ENCODE measurements at regions not wholly inside any gene's neighbourhood (a gene's known extent, or its start where the extent isn't known, plus 50 kb on each side); places are given as distances from the start of the nearest gene placed in this dataset.

GRCh38 chr7:52825611-52826010, 209.8 kb upstream of the POM121L12 start:
- no TSS peak for BruUV-seq (replicated peaks)
- H3K9me3 ChIP-seq = peaks cover 15% of the 10 kb centered on the region; the same call in 1 of the 2 replicates
- POLR2A ChIA-PET = no interaction called here
- Mint-ChIP-seq H3K27ac (ENCODE audit: unreplicated experiment) (no peak overlapping the region), H3K4me3 (ENCODE audit: unreplicated experiment) (no peak overlapping the region), H3K27me3 (ENCODE audit: insufficient read depth, unreplicated experiment) (peaks cover 4% of the 10 kb centered on the region), H3K4me1 (ENCODE audit: low read depth, unreplicated experiment) (no peaks in the 10 kb centered on the region), H3K36me3 (ENCODE audit: insufficient read depth, unreplicated experiment) (no peaks in the 10 kb centered on the region), H3K9me3 (ENCODE audit: unreplicated experiment) (peaks cover 18% of the 10 kb centered on the region)
- no peak overlapping the region for H3K4me3 ChIP-seq (ENCODE audit: low read depth, low read length)
- no peak for DNase-seq
- H3K36me3 ChIP-seq (ENCODE audit: control insufficient read depth, insufficient read depth, low read length) = no peaks in the 10 kb centered on the region
- no peaks in the 10 kb centered on the region for H3K4me1 ChIP-seq
- intact Hi-C loops (cut with micrococcal nuclease; ENCODE audit: unreplicated experiment) = no loop called here
- H3K27me3 ChIP-seq (replicated peaks; ENCODE audit: control insufficient read depth, insufficient read depth, low read length) = no peaks in the 10 kb centered on the region
- no peak for TF ChIP-seq CTCF (IDR thresholded peaks at IDR 0.05; ENCODE audit: insufficient read depth in 1 of 2, low read depth in 1 of 2, low read length in 1 of 2, severe bottlenecking in 1 of 2, unreplicated experiment in 1 of 2)
- CTCF ChIA-PET = no interaction called here

GRCh38 chr7:52811537-52811936, 223.9 kb upstream of the POM121L12 start:
- Histone ChIP-seq H3K27me3 (replicated peaks; ENCODE audit: control insufficient read depth, insufficient read depth, low read length) (no peaks in the 10 kb centered on the region), H3K9me3 (no peaks in the 10 kb centered on the region), H3K4me1 (no peaks in the 10 kb centered on the region), H3K36me3 (ENCODE audit: control insufficient read depth, insufficient read depth, low read length) (no peaks in the 10 kb centered on the region), H3K4me3 (ENCODE audit: low read depth, low read length) (no peak overlapping the region)
- ChIA-PET CTCF (no interaction called here), POLR2A (no interaction called here)
- no peaks in the 10 kb centered on the region for H3K27me3 Mint-ChIP-seq (ENCODE audit: insufficient read depth, unreplicated experiment)
- DNase-seq = no peak
- H3K9me3 Mint-ChIP-seq (ENCODE audit: unreplicated experiment) = peaks cover under 1% of the 10 kb centered on the region
- TF ChIP-seq CTCF (IDR thresholded peaks at IDR 0.05; ENCODE audit: insufficient read depth in 1 of 2, low read depth in 1 of 2, low read length in 1 of 2, severe bottlenecking in 1 of 2, unreplicated experiment in 1 of 2) = no peak
- BruUV-seq (replicated peaks) = no TSS peak
- no peaks in the 10 kb centered on the region for H3K4me1 Mint-ChIP-seq (ENCODE audit: low read depth, unreplicated experiment)
- no peak overlapping the region for H3K27ac Mint-ChIP-seq (ENCODE audit: unreplicated experiment)
- no peak overlapping the region for H3K4me3 Mint-ChIP-seq (ENCODE audit: unreplicated experiment)
- intact Hi-C loops (cut with micrococcal nuclease; ENCODE audit: unreplicated experiment) = no loop called here
- H3K36me3 Mint-ChIP-seq (ENCODE audit: insufficient read depth, unreplicated experiment) = no peaks in the 10 kb centered on the region

GRCh38 chr7:52799817-52800216, 235.6 kb upstream of the POM121L12 start:
- Mint-ChIP-seq H3K36me3 (ENCODE audit: insufficient read depth, unreplicated experiment) (no peaks in the 10 kb centered on the region), H3K27me3 (ENCODE audit: insufficient read depth, unreplicated experiment) (peaks cover 3% of the 10 kb centered on the region), H3K4me1 (ENCODE audit: low read depth, unreplicated experiment) (no peaks in the 10 kb centered on the region), H3K27ac (ENCODE audit: unreplicated experiment) (no peak overlapping the region), H3K9me3 (ENCODE audit: unreplicated experiment) (peaks cover 9% of the 10 kb centered on the region), H3K4me3 (ENCODE audit: unreplicated experiment) (no peak overlapping the region)
- Histone ChIP-seq H3K36me3 (ENCODE audit: control insufficient read depth, insufficient read depth, low read length) (no peaks in the 10 kb centered on the region), H3K27me3 (replicated peaks; ENCODE audit: control insufficient read depth, insufficient read depth, low read length) (no peaks in the 10 kb centered on the region), H3K4me3 (ENCODE audit: low read depth, low read length) (no peak overlapping the region), H3K4me1 (no peaks in the 10 kb centered on the region), H3K9me3 (no peaks in the 10 kb centered on the region)
- intact Hi-C loops (cut with micrococcal nuclease; ENCODE audit: unreplicated experiment) = no loop called here
- BruUV-seq (replicated peaks) = no TSS peak
- CTCF ChIA-PET = no interaction called here
- POLR2A ChIA-PET = no interaction called here
- TF ChIP-seq CTCF (IDR thresholded peaks at IDR 0.05; ENCODE audit: insufficient read depth in 1 of 2, low read depth in 1 of 2, low read length in 1 of 2, severe bottlenecking in 1 of 2, unreplicated experiment in 1 of 2) = no peak
- no peak for DNase-seq

All from Caco-2 (cell line).